Esophagus squamous epithelium (tissue), 4 donors: ENCODE measurements at regions not wholly inside any gene's neighbourhood (a gene's known extent, or its start where the extent isn't known, plus 50 kb on each side); places are given as distances from the start of the nearest gene placed in this dataset.

Experiments
- POLR2A ChIP-seq, 4 donors: fragments of 450-650 bp; IDR thresholded peaks; one replicate each; pipeline ENCODE4 v1.6.1; 2017; ENCODE audit warnings: antibody characterized with exemption in 4 of 4, mild to moderate bottlenecking in 4 of 4, moderate library complexity in 3 of 4
- TF ChIP-seq, protein P1 (sequence below), 6 experiments: fragments of 450-650 bp in 4 of 6; fragments of 200-600 bp in 2 of 6; sonication (generic) in 2 of 6; IDR thresholded peaks; one replicate each; pipeline ENCODE4 v1.5.1; 2016 to 2019; ENCODE audit warnings: antibody characterized with exemption in 6 of 6, mild to moderate bottlenecking in 4 of 6, moderate library complexity in 4 of 6

DNA sequence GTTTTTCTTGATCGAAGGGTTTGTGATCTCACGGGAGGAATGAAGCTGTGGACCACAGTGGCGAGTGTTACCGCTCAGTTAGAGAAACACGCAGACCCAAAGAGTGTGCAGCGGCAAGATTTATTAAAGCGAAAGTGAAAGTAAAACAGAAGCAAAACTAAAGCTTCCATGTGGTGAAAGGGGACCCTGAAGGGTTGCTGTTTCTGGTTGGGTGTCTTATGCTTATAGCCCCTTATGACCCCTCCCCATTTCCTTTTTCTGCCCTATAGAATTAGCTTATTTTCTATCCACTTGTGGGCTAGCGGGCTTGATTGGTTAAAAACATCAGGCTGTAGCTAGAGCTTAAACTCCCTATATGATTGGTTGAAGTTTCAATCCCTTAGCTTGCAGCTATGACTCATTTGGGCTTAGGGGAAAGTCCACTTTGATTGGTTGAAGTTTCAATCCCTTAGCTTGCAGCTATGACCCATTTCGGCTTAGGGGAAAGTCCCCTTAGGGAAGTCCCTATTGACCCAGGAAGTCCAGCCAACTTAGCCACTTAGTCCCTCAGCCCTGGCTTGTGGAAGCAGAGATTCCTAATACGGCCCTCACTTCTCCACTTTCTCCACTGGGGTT, 171.2 kb upstream of the NWD2 start:
- TF ChIP-seq, protein P1, sequence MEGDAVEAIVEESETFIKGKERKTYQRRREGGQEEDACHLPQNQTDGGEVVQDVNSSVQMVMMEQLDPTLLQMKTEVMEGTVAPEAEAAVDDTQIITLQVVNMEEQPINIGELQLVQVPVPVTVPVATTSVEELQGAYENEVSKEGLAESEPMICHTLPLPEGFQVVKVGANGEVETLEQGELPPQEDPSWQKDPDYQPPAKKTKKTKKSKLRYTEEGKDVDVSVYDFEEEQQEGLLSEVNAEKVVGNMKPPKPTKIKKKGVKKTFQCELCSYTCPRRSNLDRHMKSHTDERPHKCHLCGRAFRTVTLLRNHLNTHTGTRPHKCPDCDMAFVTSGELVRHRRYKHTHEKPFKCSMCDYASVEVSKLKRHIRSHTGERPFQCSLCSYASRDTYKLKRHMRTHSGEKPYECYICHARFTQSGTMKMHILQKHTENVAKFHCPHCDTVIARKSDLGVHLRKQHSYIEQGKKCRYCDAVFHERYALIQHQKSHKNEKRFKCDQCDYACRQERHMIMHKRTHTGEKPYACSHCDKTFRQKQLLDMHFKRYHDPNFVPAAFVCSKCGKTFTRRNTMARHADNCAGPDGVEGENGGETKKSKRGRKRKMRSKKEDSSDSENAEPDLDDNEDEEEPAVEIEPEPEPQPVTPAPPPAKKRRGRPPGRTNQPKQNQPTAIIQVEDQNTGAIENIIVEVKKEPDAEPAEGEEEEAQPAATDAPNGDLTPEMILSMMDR (IDR thresholded peaks at IDR 0.05): no peak
- no peak for TF ChIP-seq POLR2A (IDR thresholded peaks at IDR 0.05)
